ENCODE measurements at regions not wholly inside any gene's neighbourhood (a gene's known extent, or its start where the extent isn't known, plus 50 kb on each side); places are given as distances from the start of the nearest gene placed in this dataset.

DNA sequence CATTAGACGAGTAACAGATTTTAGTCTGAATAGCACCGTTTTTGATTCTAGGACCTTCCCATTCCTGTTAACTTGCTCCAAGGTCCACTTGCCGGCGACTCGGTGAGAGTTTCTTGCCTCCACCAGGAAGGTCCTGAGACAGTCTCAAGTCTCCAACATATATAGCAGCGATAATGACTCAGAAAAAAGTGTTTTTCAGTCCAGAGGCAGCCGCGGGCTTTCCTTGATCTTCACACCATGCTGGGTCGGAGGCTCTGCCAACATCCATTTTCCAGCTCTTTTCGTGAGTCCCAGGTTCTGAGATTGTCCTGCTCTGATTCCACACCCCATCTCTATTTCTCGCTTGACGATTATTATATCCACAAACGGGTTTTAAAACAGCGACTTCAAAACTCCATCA, 170.5 kb downstream of the GPX5 start:
- no peak overlapping the region for H3K4me3 ChIP-seq (ENCODE audit: low read depth, low read length)
- H3K27ac Mint-ChIP-seq = no peak overlapping the region
- H3K36me3 ChIP-seq (ENCODE audit: control insufficient read depth, insufficient read depth, low read length) = no peaks in the 10 kb centered on the region
- no peaks in the 10 kb centered on the region for H3K36me3 Mint-ChIP-seq
- peaks cover 0 to 9% (median 0%) of the 10 kb centered on the region in 7 donors for H3K9me3 Mint-ChIP-seq
- H3K27ac ChIP-seq (ENCODE audit: insufficient read depth, low read length, poor library complexity, severe bottlenecking) = no peak overlapping the region
- no peak for ATAC-seq (ENCODE audit: low read depth in 2 of 2)
- no peaks in the 10 kb centered on the region for H3K4me1 ChIP-seq (ENCODE audit: control insufficient read depth, insufficient read depth, low read length, poor library complexity, severe bottlenecking)
- no peak for DNase-seq
- H3K4me3 Mint-ChIP-seq = peak overlapping the region in 1 of 4 donors; percentile 38
- peaks cover 54% of the 10 kb centered on the region for H3K27me3 ChIP-seq (ENCODE audit: control insufficient read depth, insufficient read depth, low read length)
- peaks cover 0 to 3% of the 10 kb centered on the region in 2 experiments for H3K9me3 ChIP-seq (ENCODE audit: control insufficient read depth in 2 of 2, low read length in 2 of 2)
- H3K4me1 Mint-ChIP-seq = peaks cover 0 to 19% (median 5%) of the 10 kb centered on the region in 4 donors
- peaks cover 93% of the 10 kb centered on the region for H3K27me3 Mint-ChIP-seq

GRCh38 chr6:28696682-28697081, 171.0 kb downstream of the GPX5 start:
- Histone ChIP-seq H3K9me3 (ENCODE audit: control insufficient read depth in 2 of 2, low read length in 2 of 2) (peaks cover 0 to 3% of the 10 kb centered on the region in 2 experiments), H3K27me3 (ENCODE audit: control insufficient read depth, insufficient read depth, low read length) (peaks cover 56% of the 10 kb centered on the region), H3K4me1 (ENCODE audit: control insufficient read depth, insufficient read depth, low read length, poor library complexity, severe bottlenecking) (no peaks in the 10 kb centered on the region), H3K4me3 (ENCODE audit: low read depth, low read length) (no peak overlapping the region), H3K36me3 (ENCODE audit: control insufficient read depth, insufficient read depth, low read length) (no peaks in the 10 kb centered on the region), H3K27ac (ENCODE audit: insufficient read depth, low read length, poor library complexity, severe bottlenecking) (no peak overlapping the region)
- no peak overlapping the region for H3K27ac Mint-ChIP-seq
- ATAC-seq (ENCODE audit: low read depth in 2 of 2) (no peak), DNase-seq (no peak)
- peaks cover 0 to 9% (median 0%) of the 10 kb centered on the region in 7 donors for H3K9me3 Mint-ChIP-seq
- H3K36me3 Mint-ChIP-seq = no peaks in the 10 kb centered on the region
- peaks cover 0 to 19% (median 5%) of the 10 kb centered on the region in 4 donors for H3K4me1 Mint-ChIP-seq
- H3K4me3 Mint-ChIP-seq = no peak overlapping the region
- peaks cover 92% of the 10 kb centered on the region for H3K27me3 Mint-ChIP-seq

- ATAC-seq (ENCODE audit: low read depth in 2 of 2) (no peak), DNase-seq (no peak)
- H3K27me3 Mint-ChIP-seq = peaks cover 68% of the 10 kb centered on the region
- peaks cover 14 to 20% of the 10 kb centered on the region in 2 experiments for H3K9me3 ChIP-seq (ENCODE audit: control insufficient read depth in 2 of 2, low read length in 2 of 2)
- H3K27me3 ChIP-seq (ENCODE audit: control insufficient read depth, insufficient read depth, low read length) = peaks cover 34% of the 10 kb centered on the region
- H3K27ac ChIP-seq (ENCODE audit: insufficient read depth, low read length, poor library complexity, severe bottlenecking) = no peak overlapping the region
- H3K4me1 ChIP-seq (ENCODE audit: control insufficient read depth, insufficient read depth, low read length, poor library complexity, severe bottlenecking) = no peaks in the 10 kb centered on the region
- H3K4me3 ChIP-seq (ENCODE audit: low read depth, low read length) = no peak overlapping the region
- H3K36me3 ChIP-seq (ENCODE audit: control insufficient read depth, insufficient read depth, low read length) = no peaks in the 10 kb centered on the region
- H3K4me1 Mint-ChIP-seq = peaks cover 5 to 17% (median 11%) of the 10 kb centered on the region in 4 donors
- peaks cover 3% of the 10 kb centered on the region for H3K36me3 Mint-ChIP-seq
- peaks cover 6 to 41% (median 14%) of the 10 kb centered on the region in 7 donors for H3K9me3 Mint-ChIP-seq
- no peak overlapping the region for H3K4me3 Mint-ChIP-seq
- H3K27ac Mint-ChIP-seq = no peak overlapping the region
Observed at GRCh38 chr6:28707387-28708282, 182.0 kb downstream of the GPX5 start.

DNA sequence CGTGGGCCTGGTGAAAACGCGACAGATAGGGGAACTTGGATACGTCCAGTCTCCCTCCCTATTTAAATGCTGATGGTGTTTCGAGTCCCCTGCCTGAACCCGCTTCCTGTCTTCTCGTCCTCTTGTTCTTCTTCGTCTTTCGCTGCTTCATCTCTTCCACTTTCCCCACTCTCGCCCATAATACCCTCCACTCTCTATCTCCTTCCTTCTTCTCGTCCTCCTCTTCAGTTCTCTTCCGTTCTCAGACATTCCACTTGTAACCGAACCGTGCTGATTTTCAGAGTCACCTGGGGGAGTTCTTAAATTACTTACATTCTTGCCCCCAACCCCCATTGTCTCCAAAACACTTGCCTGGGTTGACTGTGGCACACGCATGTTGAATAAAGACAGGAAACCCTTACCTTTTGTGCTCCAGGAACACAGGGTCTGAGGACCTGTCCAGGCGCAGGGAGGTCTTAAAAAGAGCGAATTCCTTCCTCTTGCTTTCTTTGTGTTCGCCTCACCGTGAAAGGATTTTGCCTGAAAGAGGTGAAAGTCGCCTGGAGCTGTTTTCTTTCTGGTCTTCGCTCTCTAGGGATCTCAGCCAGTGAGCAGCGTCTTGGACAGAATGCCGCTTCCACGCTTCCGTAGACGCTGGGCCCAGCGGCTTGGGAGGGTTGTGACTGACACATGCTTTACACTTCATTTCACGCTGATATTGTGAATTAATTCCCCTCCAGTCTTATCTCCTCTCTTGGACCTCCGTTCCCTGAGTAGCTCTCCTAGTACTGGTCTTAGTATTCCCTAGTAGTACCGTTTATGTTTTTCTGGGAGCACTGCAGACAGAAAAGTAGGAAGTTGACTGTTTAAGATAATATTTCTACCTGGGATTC, 184.0 kb downstream of the GPX5 start:
- Mint-ChIP-seq H3K4me3 (peak overlapping the region in 2 of 4 donors; percentile 31 to 32), H3K4me1 (peaks cover 0 to 17% (median 11%) of the 10 kb centered on the region in 4 donors), H3K27ac (no peak overlapping the region), H3K9me3 (peaks cover 6 to 41% (median 11%) of the 10 kb centered on the region in 7 donors), H3K27me3 (peaks cover 53% of the 10 kb centered on the region), H3K36me3 (peaks cover 3% of the 10 kb centered on the region)
- peak overlapping the region; percentile 34 for H3K4me3 ChIP-seq (ENCODE audit: low read depth, low read length)
- DNase-seq (no peak), ATAC-seq (ENCODE audit: low read depth in 2 of 2) (no peak)
- no peaks in the 10 kb centered on the region for H3K4me1 ChIP-seq (ENCODE audit: control insufficient read depth, insufficient read depth, low read length, poor library complexity, severe bottlenecking)
- H3K9me3 ChIP-seq (ENCODE audit: control insufficient read depth in 2 of 2, low read length in 2 of 2) = peaks cover 14 to 20% of the 10 kb centered on the region in 2 experiments
- peaks cover 24% of the 10 kb centered on the region for H3K27me3 ChIP-seq (ENCODE audit: control insufficient read depth, insufficient read depth, low read length)
- H3K36me3 ChIP-seq (ENCODE audit: control insufficient read depth, insufficient read depth, low read length) = no peaks in the 10 kb centered on the region
- H3K27ac ChIP-seq (ENCODE audit: insufficient read depth, low read length, poor library complexity, severe bottlenecking) = no peak overlapping the region

DNA sequence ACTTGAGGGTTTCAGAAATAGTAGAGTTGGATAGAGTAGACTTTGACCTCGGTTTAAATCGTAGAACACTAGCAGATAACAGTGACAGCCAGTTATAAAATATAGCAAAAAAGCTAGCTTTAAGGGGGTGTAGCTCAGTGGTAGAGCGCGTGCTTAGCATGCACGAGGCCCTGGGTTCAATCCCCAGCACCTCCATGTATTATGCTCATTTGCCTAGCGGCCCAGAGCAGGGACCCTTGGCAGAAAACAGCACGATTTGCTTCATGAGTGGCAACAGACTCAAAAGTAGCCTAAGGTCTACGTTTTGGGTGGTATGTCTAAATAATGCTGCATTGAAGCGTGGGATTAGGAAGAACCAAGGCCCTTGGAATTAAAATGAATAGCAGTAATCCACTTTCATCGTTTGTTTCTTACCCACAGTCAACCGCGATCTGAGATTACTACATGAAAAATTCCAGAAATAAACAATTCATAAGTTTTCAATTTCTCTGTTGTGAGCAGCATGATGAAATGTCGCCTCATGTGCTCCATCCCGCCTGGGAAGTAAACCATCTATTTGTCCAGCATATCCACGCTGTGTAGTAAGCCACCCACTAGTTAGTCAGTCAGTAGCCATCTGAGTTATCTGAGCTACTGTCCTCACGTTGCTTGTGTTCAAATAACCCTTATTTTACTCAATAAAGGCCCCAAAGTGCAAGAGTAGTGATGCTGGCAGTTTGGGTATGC, 184.9 kb downstream of the GPX5 start:
- no peak overlapping the region for H3K4me3 ChIP-seq (ENCODE audit: low read depth, low read length)
- Mint-ChIP-seq H3K27me3 (peaks cover 47% of the 10 kb centered on the region), H3K4me1 (peaks cover 0 to 17% (median 11%) of the 10 kb centered on the region in 4 donors), H3K4me3 (peak overlapping the region in 1 of 4 donors; percentile 2), H3K9me3 (peaks cover 6 to 40% (median 11%) of the 10 kb centered on the region in 7 donors), H3K36me3 (peaks cover 3% of the 10 kb centered on the region), H3K27ac (no peak overlapping the region)
- no peaks in the 10 kb centered on the region for H3K4me1 ChIP-seq (ENCODE audit: control insufficient read depth, insufficient read depth, low read length, poor library complexity, severe bottlenecking)
- H3K9me3 ChIP-seq (ENCODE audit: control insufficient read depth in 2 of 2, low read length in 2 of 2) = peaks cover 14 to 20% of the 10 kb centered on the region in 2 experiments
- ATAC-seq (ENCODE audit: low read depth in 2 of 2) (no peak), DNase-seq (no peak)
- H3K36me3 ChIP-seq (ENCODE audit: control insufficient read depth, insufficient read depth, low read length) = no peaks in the 10 kb centered on the region
- H3K27ac ChIP-seq (ENCODE audit: insufficient read depth, low read length, poor library complexity, severe bottlenecking) = no peak overlapping the region
- H3K27me3 ChIP-seq (ENCODE audit: control insufficient read depth, insufficient read depth, low read length) = peaks cover 21% of the 10 kb centered on the region

DNA sequence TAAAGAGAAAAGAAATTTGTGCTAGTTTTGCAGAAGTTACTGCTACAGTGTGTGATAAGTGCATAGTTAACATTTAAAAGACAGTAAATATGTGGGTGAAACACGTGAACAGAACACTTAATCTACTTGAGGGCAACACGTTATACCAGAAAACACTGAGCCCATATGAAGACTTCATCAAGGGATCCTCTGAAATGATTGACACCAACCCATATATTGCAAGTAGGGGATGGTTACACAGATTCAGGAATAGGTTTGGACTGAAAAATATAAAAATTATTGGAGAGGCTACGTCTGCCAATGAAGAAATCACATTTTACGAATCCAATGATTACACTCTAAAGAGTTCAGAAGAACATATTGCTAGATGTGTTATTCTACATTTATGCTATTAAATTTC, 185.6 kb downstream of the GPX5 start:
- ATAC-seq (ENCODE audit: low read depth in 2 of 2) (no peak), DNase-seq (no peak)
- Mint-ChIP-seq H3K27ac (no peak overlapping the region), H3K4me1 (peaks cover 0 to 17% (median 11%) of the 10 kb centered on the region in 4 donors), H3K4me3 (peak overlapping the region in 1 of 4 donors; percentile 8), H3K36me3 (peaks cover 3% of the 10 kb centered on the region), H3K9me3 (peaks cover 5 to 36% (median 11%) of the 10 kb centered on the region in 7 donors), H3K27me3 (peaks cover 47% of the 10 kb centered on the region)
- no peaks in the 10 kb centered on the region for H3K4me1 ChIP-seq (ENCODE audit: control insufficient read depth, insufficient read depth, low read length, poor library complexity, severe bottlenecking)
- H3K27ac ChIP-seq (ENCODE audit: insufficient read depth, low read length, poor library complexity, severe bottlenecking) = no peak overlapping the region
- H3K27me3 ChIP-seq (ENCODE audit: control insufficient read depth, insufficient read depth, low read length) = peaks cover 21% of the 10 kb centered on the region
- H3K9me3 ChIP-seq (ENCODE audit: control insufficient read depth in 2 of 2, low read length in 2 of 2) = peaks cover 14 to 20% of the 10 kb centered on the region in 2 experiments
- H3K4me3 ChIP-seq (ENCODE audit: low read depth, low read length) = no peak overlapping the region
- H3K36me3 ChIP-seq (ENCODE audit: control insufficient read depth, insufficient read depth, low read length) = no peaks in the 10 kb centered on the region

DNA sequence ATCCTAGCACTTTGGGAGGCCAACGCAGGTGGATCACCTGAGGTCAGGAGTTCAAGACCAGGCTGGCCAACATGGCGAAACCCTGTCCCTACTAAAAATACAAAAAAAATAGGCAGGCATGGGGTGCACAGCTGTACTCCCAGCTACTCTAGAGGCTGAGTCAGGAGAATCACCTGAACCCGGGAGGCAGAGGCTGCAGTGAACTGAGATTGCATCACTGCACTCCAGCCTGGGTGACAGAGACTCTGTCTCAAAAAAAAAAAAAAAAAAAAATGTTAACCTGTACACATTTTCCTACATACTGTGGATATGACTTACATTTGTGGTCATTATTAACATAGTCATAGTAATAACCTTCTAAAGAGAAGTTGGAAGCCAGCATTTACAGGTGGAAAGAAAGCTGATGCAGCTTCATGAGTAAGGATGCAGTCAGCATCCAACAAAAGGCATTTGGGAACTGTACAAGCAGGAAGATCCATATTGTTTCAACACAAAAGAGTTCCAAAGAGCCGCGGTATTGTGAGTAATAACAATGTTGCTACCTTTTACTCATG, 186.2 kb downstream of the GPX5 start:
- DNase-seq (no peak), ATAC-seq (ENCODE audit: low read depth in 2 of 2) (no peak)
- H3K4me3 ChIP-seq (ENCODE audit: low read depth, low read length) = no peak overlapping the region
- H3K36me3 ChIP-seq (ENCODE audit: control insufficient read depth, insufficient read depth, low read length) = no peaks in the 10 kb centered on the region
- H3K36me3 Mint-ChIP-seq = peaks cover 3% of the 10 kb centered on the region
- peaks cover 0 to 17% (median 11%) of the 10 kb centered on the region in 4 donors for H3K4me1 Mint-ChIP-seq
- H3K4me1 ChIP-seq (ENCODE audit: control insufficient read depth, insufficient read depth, low read length, poor library complexity, severe bottlenecking) = no peaks in the 10 kb centered on the region
- H3K4me3 Mint-ChIP-seq = no peak overlapping the region
- peaks cover 43% of the 10 kb centered on the region for H3K27me3 Mint-ChIP-seq
- peaks cover 23% of the 10 kb centered on the region for H3K27me3 ChIP-seq (ENCODE audit: control insufficient read depth, insufficient read depth, low read length)
- H3K9me3 Mint-ChIP-seq = peaks cover 4 to 32% (median 10%) of the 10 kb centered on the region in 7 donors
- H3K9me3 ChIP-seq (ENCODE audit: control insufficient read depth in 2 of 2, low read length in 2 of 2) = peaks cover 14 to 20% of the 10 kb centered on the region in 2 experiments
- H3K27ac Mint-ChIP-seq = no peak overlapping the region
- H3K27ac ChIP-seq (ENCODE audit: insufficient read depth, low read length, poor library complexity, severe bottlenecking) = no peak overlapping the region

Data from CD4-positive, CD25-positive, alpha-beta regulatory T cell (primary cell).